ENCODE measurements at regions not wholly inside any gene's neighbourhood (a gene's known extent, or its start where the extent isn't known, plus 50 kb on each side); places are given as distances from the start of the nearest gene placed in this dataset.

- TF ChIP-seq CTCF (IDR thresholded peaks at IDR 0.05; ENCODE audit: poor library complexity, severe bottlenecking) (no peak), TAF1 (IDR thresholded peaks at IDR 0.05; ENCODE audit: low read depth) (no peak), POLR2AphosphoS5 (IDR thresholded peaks at IDR 0.05) (no peak), REST (IDR thresholded peaks at IDR 0.05; ENCODE audit: borderline replicate concordance) (no peak), EZH2 (IDR thresholded peaks at IDR 0.05; ENCODE audit: borderline replicate concordance, insufficient read depth, low read length, poor library complexity, severe bottlenecking) (no peak), RAD21 (conservative IDR thresholded peaks at IDR 0.05) (no peak)
Observed at GRCh38 chr3:135426508-135426907, 539.0 kb upstream of the PPP2R3A start.

Data from neural cell (in vitro differentiated cells).